ENCODE measurements at regions not wholly inside any gene's neighbourhood (a gene's known extent, or its start where the extent isn't known, plus 50 kb on each side); places are given as distances from the start of the nearest gene placed in this dataset.

DNA sequence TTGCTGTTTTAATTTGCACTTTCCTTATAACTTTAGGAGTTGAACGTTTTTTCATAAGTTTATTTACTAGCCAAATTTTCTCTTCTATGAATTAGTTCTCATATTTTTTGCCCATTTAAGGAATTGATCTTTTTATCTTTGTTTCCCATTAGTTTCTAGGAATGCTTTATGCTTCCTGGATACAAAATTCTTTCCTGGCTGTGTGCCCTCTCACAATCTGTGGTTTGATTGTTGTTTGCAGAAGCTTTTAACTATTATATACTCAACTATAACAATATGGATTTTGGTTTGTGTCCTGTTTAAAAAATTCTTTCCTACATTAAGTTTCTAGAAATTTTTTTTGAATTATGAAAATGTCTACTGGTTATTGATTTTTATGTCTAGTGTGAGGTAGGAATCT lies 206.3 kb downstream of the CSNK1G3 start:
- no peak for TF ChIP-seq POLR2A (IDR thresholded peaks at IDR 0.05)
- TF ChIP-seq, protein P1, sequence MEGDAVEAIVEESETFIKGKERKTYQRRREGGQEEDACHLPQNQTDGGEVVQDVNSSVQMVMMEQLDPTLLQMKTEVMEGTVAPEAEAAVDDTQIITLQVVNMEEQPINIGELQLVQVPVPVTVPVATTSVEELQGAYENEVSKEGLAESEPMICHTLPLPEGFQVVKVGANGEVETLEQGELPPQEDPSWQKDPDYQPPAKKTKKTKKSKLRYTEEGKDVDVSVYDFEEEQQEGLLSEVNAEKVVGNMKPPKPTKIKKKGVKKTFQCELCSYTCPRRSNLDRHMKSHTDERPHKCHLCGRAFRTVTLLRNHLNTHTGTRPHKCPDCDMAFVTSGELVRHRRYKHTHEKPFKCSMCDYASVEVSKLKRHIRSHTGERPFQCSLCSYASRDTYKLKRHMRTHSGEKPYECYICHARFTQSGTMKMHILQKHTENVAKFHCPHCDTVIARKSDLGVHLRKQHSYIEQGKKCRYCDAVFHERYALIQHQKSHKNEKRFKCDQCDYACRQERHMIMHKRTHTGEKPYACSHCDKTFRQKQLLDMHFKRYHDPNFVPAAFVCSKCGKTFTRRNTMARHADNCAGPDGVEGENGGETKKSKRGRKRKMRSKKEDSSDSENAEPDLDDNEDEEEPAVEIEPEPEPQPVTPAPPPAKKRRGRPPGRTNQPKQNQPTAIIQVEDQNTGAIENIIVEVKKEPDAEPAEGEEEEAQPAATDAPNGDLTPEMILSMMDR (IDR thresholded peaks at IDR 0.05 in 4 of 5, conservative IDR thresholded peaks at IDR 0.05 in 1 of 5) = no peak
- DNase-seq (no peak), ATAC-seq (no peak)
- Histone ChIP-seq H3K4me1 (no peaks in the 10 kb centered on the region), H3K27ac (no peak overlapping the region), H3K9me3 (no peaks in the 10 kb centered on the region), H3K27me3 (no peaks in the 10 kb centered on the region), H3K36me3 (no peaks in the 10 kb centered on the region), H3K4me3 (no peak overlapping the region)
- intact Hi-C loops (cut with DNase I; ENCODE audit: low total_unique reads) (no loop called here), in situ Hi-C loops (cut with MboI; ENCODE audit: low sequenced_read_pairs in 4 of 4) (no loop called here)

DNA sequence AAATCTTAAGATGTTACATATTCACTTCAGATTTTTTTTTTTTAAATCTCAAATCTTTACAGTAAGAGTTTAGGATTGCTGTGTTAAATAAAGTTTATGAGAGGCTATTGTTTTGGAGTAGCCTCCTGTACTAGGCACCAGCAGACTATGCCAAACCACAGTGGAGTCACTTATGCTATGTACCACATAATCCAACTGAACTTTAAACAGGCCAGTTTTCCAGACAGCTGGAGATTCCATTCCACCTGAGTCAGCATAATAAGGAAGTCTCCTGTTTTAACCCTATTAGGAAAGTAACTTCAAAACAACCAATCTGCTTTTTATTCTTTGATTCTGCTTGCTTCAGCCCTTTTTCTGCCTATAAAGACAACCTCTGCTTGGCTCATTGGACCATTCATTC lies 205.2 kb downstream of the CSNK1G3 start:
- Histone ChIP-seq H3K27ac (no peak overlapping the region), H3K4me1 (no peaks in the 10 kb centered on the region), H3K9me3 (no peaks in the 10 kb centered on the region), H3K36me3 (no peaks in the 10 kb centered on the region), H3K27me3 (no peaks in the 10 kb centered on the region), H3K4me3 (no peak overlapping the region)
- TF ChIP-seq POLR2A (IDR thresholded peaks at IDR 0.05) = no peak
- no peak for DNase-seq
- ATAC-seq = no peak
- in situ Hi-C loops (cut with MboI; ENCODE audit: low sequenced_read_pairs in 4 of 4) = no loop called here
- intact Hi-C loops (cut with DNase I; ENCODE audit: low total_unique reads) = no loop called here

DNA sequence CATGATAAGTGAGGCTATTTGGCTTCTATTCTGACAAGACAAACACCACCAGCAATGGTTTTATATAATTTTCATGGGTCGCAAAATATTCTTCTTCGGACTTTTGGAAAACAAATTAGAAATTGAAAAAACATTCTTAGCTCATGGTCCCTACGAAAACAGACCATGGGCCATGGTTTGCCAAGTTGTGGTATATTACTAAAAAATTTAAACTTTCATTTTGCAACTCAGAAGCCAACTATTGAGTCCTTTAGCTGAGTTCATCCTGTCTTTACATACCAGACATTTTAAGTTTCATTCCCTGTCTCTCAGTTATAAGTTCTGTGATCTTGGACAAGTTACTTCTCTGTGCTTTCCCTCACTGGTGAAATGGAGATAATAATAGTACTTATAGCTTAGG lies 198.1 kb downstream of the CSNK1G3 start:
- intact Hi-C loops (cut with DNase I; ENCODE audit: low total_unique reads) = no loop called here
- no peak overlapping the region for H3K27ac ChIP-seq

DNA sequence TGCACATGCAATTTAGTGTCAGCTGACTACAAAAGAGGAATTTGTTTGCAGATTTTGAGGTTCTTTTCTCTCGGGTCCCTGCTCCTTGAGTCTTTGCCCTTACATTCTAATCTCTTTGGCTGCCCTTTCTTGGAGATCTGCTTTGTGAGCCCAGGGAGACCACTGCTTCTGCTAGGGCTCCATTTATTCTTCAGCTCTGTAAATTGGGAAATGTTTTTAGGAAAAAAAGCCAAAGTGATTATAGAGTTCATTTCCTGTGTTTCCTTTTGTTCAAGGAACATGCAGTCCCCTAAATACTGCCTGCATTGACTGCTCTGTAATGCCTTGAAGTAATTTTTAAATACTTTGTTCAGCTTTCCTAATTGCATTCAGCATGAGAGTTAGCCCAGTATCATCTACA lies 197.4 kb downstream of the CSNK1G3 start:
- Histone ChIP-seq H3K27ac (no peak overlapping the region), H3K9me3 (no peaks in the 10 kb centered on the region), H3K27me3 (no peaks in the 10 kb centered on the region), H3K4me1 (no peaks in the 10 kb centered on the region), H3K36me3 (no peaks in the 10 kb centered on the region), H3K4me3 (no peak overlapping the region)
- intact Hi-C loops (cut with DNase I; ENCODE audit: low total_unique reads) (no loop called here), in situ Hi-C loops (cut with MboI; ENCODE audit: low sequenced_read_pairs in 4 of 4) (no loop called here)
- ATAC-seq (no peak), DNase-seq (no peak)
- TF ChIP-seq POLR2A (IDR thresholded peaks at IDR 0.05) = no peak
- TF ChIP-seq, protein P1 (IDR thresholded peaks at IDR 0.05 in 4 of 5, conservative IDR thresholded peaks at IDR 0.05 in 1 of 5) = no peak

More for the DNA sequence above, 198.1 kb downstream of the CSNK1G3 start:
- in situ Hi-C loops (cut with MboI; ENCODE audit: low sequenced_read_pairs in 4 of 4) = no loop called here
- ATAC-seq = no peak
- no peaks in the 10 kb centered on the region for H3K4me1 ChIP-seq
- H3K36me3 ChIP-seq = no peaks in the 10 kb centered on the region
- H3K4me3 ChIP-seq = no peak overlapping the region
- H3K27me3 ChIP-seq = no peaks in the 10 kb centered on the region
- no peak for DNase-seq
- no peak for TF ChIP-seq POLR2A (IDR thresholded peaks at IDR 0.05)
- TF ChIP-seq, protein P1 (IDR thresholded peaks at IDR 0.05 in 4 of 5, conservative IDR thresholded peaks at IDR 0.05 in 1 of 5) = no peak
- H3K9me3 ChIP-seq = no peaks in the 10 kb centered on the region

DNA sequence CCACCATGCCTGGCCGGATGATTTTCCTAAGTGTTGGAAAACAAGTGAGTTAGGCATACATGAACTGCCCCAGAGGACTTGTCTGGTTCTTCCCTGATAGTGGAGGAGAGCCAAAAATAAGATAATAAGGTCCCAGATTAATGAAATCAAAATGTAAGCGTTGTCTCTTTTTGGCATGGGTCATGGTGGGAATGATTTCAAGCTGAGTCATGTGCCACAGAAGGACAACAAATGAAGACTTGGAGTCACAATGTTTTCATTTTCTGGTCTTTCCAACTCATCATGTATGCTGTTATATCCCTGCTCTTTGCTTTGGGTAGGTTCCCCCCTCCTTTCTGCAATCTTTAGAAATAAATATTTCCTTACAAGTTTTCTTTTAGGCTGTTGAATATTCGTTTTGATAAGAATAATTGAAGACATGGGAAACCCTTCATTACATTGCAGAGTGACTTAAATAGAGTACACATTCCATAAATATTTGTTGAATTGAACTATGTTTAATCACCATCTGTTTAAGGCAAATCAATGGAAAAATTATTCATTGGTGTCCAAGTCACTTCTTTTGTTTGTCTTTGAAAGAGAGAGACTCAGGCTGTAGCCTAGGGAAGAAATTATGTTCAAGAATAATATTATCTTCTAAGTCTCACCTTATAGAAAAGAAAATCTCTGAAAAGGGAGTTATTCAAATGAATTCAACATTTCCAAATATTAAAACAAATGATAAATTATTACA lies 196.3 kb downstream of the CSNK1G3 start:
- ATAC-seq (no peak), DNase-seq (no peak)
- H3K27me3 ChIP-seq = no peaks in the 10 kb centered on the region
- H3K27ac ChIP-seq = no peak overlapping the region
- no peak overlapping the region for H3K4me3 ChIP-seq
- H3K4me1 ChIP-seq = no peaks in the 10 kb centered on the region
- intact Hi-C loops (cut with DNase I; ENCODE audit: low total_unique reads) = no loop called here
- no peaks in the 10 kb centered on the region for H3K9me3 ChIP-seq
- in situ Hi-C loops (cut with MboI; ENCODE audit: low sequenced_read_pairs in 4 of 4) = no loop called here
- no peak for TF ChIP-seq POLR2A (IDR thresholded peaks at IDR 0.05)
- H3K36me3 ChIP-seq = no peaks in the 10 kb centered on the region

DNA sequence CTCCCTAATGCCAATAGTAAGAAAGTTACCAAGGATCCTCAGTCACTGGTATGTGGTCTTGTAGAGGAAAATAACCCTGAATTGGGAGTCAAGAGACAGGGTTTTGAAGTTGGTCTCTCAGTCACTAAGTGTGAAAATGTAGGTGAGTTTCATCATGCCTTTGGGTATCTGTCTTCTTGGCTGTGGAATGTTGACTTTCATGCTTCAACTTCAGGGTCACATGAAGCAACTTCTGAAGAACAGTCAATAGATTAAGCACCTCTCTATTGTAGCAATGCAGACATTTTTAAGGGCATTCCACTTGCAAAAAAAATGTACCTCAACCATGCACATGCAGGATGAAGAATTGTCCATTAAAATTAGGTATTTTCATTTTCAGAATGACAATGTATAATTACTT lies 194.6 kb downstream of the CSNK1G3 start:
- H3K4me1 ChIP-seq = no peaks in the 10 kb centered on the region
- H3K27me3 ChIP-seq = no peaks in the 10 kb centered on the region
- no peak for ATAC-seq
- no peak for DNase-seq
- H3K4me3 ChIP-seq = no peak overlapping the region
- intact Hi-C loops (cut with DNase I; ENCODE audit: low total_unique reads) (no loop called here), in situ Hi-C loops (cut with MboI; ENCODE audit: low sequenced_read_pairs in 4 of 4) (no loop called here)
- no peaks in the 10 kb centered on the region for H3K9me3 ChIP-seq
- TF ChIP-seq, protein P1 (IDR thresholded peaks at IDR 0.05 in 4 of 5, conservative IDR thresholded peaks at IDR 0.05 in 1 of 5) = no peak
- TF ChIP-seq POLR2A (IDR thresholded peaks at IDR 0.05) = no peak
- no peaks in the 10 kb centered on the region for H3K36me3 ChIP-seq
- no peak overlapping the region for H3K27ac ChIP-seq

All from gastrocnemius medialis (tissue), 4 donors.